B cell (primary cell): ENCODE measurements at regions not wholly inside any gene's neighbourhood (a gene's known extent, or its start where the extent isn't known, plus 50 kb on each side); places are given as distances from the start of the nearest gene placed in this dataset.

Experiments used
- CTCF ChIP-seq: fragments of 200-600 bp; IDR thresholded peaks from one replicate; pipeline ENCODE4 v1.8.0; 2022; ENCODE audit warnings: antibody characterized with exemption, mild to moderate bottlenecking
- EZH2 ChIP-seq: IDR thresholded peaks from 2 replicates; pipeline ENCODE4 v1.6.1; 2012; ENCODE audit warnings: borderline replicate concordance, low read depth, mild to moderate bottlenecking, moderate library complexity, low read length; ENCODE audit not compliant: insufficient read depth, poor library complexity, severe bottlenecking

- TF ChIP-seq CTCF (no peak), EZH2 (no peak)
These were observed 435.5 kb downstream of the RAB38 start for GRCh38 chr11:87739766-87740165.
